NCI-H187 treated with DMSO at 0.1 percent for 48 hours (cell line): ENCODE measurements at regions not wholly inside any gene's neighbourhood (a gene's known extent, or its start where the extent isn't known, plus 50 kb on each side); places are given as distances from the start of the nearest gene placed in this dataset.

Source experiments
- DNase-seq: peaks from one replicate; lab custom pipeline; 2025; lab: John Stamatoyannopoulos, UW

DNA sequence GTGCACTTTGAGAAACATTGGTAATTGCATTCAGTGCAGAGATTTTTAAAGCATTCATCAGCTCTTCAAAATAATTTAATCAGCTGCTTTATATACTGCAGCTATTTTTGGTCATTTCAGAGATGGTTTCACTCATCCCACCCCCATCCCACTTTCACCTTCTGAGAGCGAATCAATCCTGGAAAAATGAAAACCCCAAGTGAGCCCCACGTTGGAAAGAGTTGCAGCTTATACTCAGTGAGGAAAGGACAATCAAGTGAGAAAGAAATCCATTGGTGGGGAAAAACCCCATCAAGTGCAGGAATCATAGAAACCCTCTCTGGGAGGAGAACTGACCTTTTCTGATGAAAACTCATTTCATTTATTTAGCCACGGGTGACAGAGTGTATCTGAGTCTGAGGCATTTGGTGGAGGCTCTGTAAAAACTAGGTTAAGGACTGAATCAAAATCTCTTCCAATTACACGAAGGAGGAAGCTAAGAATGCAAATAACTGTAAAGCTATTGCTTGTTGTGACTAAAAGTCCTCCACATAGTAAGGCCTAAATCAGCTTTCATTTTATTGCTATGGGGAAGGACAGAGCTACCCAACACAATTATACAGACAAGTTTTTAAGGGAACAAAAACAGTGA, 240.4 kb upstream of the PGRMC2 start:
- no peak for DNase-seq

DNA sequence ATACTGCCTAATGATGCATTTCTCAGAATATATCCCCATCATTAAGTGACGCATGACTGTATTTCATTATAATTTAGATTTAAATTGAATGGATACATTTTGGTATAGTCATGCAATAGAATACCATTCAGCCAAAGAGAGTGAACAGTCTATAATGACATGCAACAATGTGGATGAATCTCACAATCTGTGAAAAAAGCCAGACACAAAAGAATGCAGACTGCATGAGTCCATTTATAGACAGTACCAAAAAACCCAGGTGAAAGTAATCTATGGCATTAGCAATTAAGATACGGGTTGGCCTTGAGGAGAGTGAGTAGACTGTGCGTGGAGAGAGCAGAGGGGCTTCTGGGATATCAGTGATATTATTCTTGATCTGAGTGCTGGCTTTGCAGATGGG, 239.7 kb upstream of the PGRMC2 start:
- no peak for DNase-seq

DNA sequence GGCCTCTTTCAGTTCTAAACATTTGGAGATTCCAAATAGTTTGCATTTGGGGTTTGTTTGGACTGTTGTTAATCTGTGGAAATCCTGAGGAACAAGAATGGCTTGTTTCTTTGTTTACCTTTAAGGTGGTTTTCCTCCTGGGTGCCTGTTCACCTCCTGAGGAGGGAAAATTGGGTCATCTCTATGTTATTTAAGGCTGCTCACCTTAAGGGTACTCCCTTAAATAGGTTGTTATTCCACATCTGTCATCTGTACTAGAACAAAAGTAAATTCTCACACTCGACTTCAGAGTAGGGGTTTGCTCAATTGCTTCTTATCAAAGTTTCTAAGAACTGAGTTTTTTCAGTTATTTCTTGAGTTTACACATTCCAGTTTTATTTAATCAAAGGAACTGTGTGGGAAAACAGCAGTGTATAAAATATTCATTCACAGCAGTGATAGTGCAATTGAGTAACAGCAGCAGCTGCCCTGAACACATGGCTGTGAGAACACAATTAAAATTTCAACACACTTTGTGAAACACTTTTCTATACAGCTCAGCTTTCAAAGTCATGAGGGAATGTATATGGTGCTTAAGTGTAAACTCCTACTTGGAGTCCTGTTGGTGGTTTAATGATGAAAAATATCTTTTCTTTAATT, 238.5 kb upstream of the PGRMC2 start:
- no peak for DNase-seq

DNA sequence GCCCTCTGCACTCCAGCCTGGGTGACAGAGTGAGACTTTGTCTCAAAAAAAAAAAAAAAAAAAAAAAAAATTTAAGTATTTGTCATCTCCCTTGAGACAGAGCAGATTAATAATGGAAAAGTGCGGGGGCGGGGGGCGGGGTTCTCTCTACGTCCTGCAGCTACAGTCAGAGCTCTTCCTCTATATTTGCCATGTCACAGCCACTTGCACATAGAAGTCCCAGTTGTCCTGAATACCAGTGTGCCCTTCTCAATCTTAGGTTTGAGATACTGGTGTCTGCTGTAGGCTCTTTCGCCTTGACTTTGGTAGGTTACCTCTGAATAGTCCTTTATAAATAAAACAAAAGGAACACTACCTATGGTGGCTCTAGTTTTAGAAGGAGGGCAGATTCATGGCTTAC, 237.8 kb upstream of the PGRMC2 start:
- no peak for DNase-seq

DNA sequence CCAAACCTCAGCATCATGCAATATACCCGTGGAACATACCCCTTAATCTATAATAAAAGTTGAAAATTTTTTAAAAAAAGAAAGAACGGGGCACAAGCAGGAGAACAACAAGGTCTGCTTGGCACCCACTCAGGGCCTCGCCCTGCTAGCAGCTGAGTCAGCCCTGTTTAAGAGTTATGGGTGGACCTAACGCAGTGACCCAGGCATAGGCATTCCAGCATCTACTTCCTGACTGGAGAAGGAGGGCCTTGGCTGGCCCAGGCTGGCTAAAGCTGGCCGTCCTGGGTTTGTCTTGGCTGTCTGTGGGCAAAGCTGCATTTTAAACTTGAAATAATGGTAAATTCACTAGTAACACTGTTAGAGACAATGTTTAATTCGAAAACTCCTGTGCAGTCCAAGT, 236.7 kb upstream of the PGRMC2 start:
- DNase-seq = no peak

DNA sequence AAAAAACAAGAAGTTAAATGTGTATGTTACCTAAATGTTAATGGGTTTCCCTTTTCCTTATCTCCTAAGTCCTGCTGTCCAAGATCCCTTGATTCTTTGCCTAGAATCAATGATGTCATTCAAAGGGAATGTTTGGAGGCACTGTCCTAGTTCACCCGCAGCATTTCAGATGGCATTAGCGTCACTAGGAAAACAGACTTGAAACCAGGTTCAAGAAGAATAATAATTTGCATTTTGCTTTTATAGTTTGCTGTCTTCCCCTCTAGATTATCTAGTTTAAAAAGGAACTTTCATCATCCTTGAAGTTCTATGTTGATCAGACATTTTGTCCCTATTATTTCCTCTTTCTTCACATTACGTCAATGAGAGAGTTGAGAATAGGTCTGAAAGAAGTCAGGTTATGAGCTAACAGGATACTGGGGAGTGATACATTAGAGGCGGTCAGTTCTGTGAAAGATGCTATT, 234.1 kb upstream of the PGRMC2 start:
- no peak for DNase-seq

DNA sequence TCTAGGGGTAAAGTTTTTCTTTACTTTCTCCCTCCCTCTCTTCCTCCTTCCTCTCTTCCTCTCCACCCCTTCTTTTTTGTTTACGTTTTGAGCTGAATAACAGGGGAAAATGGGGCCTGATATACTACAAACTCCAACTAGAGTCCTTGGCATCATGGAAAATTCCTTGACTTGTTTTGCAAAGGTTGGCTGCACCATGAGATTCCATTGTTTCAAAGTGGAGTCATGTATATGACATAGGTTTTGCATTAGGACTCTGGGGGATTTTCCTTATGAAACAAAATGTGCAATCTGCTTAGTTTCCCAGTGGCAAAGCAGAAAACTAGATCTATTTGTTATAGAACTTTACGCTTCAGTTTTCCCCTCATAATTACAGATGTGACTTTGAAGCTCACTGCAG, 233.5 kb upstream of the PGRMC2 start:
- no peak for DNase-seq

DNA sequence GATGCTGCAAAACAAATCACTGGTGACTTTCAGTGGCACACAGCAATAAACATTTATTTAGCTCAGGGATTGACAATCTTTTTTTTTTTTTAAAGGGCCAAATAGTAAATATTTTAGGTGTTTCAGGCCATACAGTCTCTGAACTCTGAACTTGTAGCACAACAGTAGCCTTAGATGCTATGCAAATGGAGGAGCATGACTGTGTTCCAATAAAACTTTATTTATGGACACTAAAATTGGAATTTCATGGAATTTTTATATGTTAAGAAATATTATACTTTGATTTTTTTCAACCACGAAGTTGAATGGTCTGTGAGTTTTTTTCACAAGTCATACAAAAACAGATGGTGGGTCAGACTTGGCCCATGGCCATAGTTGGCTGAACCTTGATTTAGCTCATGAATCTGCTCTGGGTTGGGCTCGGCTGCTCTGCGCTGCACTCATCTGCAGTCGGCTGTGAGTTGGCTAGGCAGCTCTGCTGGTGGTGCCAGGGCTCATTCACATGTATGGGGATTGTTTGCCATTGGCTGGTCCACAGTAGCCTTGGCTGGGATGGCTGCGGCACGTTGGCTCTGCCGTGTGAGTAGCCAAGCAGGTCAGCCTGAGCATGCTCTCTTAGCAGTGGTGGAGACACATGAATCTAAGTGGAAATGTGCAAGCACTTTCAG, 231.7 kb upstream of the PGRMC2 start:
- DNase-seq = no peak

DNA sequence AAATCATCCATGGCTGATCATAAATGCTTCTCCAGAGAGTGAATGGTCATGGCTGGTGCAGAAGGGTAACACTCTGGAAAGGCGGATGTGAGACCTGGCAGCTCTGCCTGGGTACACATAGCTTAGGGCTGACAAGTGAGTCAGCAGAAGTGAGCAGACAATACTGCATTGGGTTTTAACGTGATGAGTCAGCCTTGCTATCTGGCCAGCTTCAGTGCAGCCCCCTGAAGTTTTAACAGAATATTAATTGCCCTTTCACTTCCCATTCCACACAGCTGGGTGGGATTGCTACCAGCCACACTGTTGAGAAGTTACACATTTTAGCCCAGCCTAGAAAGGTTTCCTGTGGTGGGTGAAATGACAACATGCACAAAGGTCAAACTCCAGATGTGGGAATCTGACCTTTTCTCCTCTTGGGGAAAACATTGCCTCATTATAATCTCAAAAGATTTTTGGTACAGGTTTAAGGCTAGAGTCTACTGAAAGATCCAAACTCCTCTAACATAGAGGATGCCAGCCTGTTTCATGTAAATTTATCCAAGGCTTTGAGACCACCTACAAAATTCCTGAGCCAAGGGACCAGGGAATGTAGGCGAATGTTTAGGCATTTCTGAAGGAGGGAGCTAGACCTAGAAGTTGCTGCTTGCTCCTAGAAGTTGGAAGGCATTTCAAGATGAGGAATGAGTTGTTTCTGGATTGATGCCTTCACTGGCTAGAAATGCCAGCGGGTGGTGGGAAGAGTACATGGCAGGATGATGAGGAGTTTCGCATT, 230.3 kb upstream of the PGRMC2 start:
- no peak for DNase-seq

DNA sequence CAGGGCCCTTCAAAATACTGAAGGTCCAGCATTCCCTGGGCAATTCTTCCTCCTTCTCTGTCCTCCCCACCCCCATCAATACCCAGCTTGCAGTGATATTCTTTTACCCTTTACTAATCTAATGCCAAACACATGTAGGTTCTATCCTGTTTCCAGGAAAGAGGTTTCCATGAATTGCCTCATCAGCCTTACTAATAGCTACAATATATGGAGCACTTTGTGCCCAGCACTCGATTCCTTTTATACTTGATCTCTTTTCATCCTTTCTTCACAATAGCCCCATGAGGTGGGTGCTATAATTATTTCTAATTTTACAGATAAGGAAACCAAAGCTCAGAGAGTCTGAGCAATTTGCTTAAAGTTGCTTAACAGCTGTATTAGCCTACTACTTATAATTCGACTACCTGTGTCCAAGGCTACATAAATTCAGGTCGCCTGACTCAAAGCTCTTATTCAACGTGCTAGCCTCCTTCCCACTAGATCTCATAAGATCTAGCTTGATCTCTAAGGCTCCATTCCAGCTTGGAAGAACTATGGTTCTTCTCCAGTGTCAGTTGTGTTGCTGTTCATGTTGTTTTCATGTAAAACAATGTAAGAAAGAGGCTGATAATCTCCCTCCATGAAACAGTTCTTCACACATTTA, 229.6 kb upstream of the PGRMC2 start:
- no peak for DNase-seq

DNA sequence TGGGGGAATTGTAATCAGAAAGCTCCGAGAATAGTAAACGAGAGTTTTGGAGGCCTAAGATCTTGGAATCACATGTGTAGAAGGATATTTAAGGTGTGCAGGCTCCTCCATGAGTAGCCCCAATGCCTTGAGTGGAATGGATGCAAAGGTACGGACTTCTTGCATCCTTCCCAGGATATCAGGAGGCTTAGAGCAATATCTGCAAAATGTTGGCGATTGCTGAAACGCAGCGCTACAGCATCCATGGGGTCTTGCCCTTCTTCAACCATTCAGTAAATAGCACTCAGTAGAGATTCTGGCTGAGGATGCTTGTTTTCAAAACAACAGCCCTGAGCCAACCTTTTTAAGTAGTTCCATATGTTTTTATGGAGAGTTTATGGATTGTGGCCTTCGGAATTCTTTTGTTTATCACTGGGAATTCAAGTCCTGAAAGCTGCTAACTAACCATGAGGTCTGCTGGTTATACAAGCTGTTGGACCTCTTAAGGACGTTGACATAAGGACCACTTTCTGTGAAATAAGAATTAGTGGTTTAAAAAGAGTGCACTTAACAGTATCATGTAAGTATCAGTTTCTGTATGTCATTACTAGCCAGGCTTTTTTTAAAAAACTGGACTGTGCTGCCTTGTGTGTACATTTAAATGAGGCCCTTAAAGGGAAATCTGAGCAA, 228.8 kb upstream of the PGRMC2 start:
- peak; percentile 47 for DNase-seq

DNA sequence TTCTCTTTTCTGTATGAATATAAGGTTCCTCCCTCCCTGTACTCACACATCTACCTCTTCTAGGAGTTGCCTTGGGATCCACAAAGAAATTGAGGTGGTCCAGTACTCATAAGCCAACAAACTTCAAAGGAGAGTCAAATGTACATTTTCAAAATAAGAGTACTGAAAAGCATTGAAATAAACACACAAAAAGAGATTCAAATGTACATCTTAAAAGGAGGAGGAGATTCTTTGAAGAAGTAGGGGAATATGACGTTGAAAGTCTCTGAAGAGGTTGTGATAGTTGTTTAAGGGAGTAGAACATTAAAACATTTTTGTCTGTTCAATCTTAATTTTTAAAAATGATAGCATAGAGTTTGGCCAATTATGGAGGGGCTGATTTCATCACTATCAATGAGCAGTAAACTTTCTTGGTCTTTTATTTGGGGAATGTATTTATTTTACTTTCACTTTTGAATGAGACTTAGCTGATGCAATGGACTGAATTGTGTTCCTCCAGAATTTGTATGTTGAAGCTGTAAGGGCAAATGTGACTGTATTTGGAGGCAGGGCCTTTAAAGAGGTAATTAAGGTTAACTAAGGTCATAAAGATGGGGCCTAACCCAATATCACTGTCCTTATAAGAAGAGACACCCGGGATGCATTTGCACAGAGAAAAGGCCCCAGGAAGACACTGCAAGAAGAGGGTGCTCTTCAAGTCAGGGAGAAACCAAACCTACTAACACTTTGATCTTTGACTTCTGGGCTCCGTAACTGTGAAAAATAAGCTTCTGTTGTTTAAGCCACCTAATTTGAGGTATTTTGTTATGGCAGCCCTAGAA, 226.3 kb upstream of the PGRMC2 start:
- DNase-seq = no peak

DNA sequence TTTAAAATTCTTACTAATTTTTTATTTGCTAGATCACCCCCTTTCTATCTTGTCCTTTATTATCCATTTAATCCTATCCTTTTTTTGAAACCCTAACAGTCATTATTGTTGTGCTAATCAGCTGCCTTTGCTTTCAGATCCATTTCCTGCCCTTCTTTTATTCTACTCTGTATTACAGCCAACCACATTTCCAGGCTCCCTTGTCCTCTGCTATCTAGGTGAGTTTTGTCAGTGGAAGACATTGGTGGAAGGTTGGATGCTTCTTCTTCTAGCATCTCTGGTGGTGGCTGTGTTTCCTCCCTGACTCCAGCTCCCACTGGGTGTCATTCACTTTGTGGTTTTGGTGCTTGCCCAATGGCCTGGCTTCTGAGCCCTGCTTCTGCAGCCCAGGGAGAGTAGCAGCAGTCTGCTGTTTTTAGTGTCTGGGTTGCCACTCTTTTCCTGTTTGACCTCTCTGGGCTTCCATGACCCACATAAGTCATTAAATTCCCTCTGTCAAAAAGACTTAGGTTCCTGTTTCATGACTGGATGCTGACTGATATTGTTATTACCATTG, 225.2 kb upstream of the PGRMC2 start:
- no peak for DNase-seq

DNA sequence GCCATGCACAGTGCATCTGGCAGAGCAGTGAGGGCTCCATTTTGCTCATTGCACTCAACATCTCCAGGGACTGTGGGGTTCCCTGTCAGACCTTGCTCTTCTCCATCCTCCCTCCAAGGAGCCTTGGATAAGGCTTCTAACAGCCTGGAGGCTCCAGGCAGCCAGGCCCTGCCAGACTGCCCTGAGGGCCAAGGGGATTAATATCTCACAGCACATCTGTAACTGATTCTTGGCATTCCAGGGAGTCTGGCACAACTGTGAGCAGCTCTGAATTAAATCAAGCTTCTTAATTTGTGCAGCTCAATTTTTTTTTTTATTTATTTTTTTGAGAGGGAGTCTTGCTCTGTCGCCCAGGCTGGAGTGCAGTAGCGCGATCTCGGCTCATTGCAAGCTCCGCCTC, 224.5 kb upstream of the PGRMC2 start:
- no peak for DNase-seq

DNA sequence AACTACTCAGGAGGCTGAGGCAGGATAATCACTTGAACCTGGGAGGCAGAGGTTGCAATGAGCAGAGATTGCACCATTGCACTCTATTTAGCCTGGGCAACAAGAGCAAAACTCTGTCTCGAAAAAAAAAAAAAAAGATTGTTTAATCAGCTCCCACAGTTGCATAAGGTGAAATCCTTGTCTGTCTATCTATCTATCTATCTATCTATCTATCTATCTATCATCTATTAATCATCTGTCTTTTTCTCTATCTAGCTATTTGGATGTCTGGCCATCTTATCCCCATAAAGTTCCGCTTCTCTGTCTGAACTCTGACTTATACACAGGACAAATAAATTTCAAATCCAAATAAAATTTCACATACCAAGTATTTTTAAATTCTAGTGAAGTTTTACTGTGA, 223.2 kb upstream of the PGRMC2 start:
- no peak for DNase-seq

DNA sequence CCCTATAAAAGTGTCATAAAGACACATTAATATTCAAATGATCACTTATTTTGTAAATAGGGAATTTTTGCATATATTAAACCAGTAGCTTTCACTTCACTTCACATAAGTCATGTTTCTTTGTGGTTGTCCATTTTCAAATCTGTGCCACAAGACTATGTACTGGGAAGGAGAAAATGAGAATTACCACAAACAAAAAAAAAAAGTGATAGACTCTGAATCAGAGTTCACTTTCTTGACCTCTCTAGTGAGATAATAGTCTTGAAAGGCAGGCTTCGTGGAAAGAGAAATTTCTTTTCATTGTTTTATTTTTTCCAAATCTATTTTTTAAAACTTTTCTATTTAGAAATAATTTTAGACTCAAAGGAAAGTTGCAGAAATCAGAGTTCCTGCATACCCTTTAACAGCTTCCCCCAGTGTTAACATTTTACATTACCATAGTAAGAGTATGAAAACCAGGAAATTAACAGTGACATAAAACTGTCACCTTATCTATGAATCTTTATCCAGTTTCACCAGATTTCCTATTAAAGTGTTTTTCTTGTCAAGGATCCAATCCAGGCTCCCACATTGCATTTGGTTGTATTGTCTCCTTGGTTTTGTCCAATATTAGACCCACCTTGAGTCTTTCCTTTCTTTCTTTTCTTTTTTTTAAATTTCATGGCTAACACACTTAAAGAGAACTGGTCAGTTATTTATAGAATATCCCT, 215.4 kb upstream of the PGRMC2 start:
- no peak for DNase-seq

DNA sequence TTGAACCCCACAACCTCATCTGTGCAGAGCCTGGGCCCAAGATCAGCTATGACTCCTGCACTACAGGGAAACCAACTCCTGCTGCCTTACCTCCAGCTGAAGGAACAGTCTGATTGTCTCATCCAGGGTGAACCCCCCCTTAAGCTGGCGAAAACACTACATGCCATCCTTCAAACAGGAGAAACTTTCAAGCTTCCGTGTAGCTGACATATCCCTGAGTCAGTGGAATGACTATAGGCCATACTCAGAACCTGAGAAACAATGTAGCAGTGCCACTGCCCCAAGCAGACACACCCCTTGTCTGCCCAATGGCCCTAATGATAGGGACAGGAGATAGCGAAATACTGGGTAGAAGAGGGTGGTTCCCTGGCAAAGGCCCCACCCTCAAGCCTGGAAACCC, 213.6 kb upstream of the PGRMC2 start:
- DNase-seq = no peak

DNA sequence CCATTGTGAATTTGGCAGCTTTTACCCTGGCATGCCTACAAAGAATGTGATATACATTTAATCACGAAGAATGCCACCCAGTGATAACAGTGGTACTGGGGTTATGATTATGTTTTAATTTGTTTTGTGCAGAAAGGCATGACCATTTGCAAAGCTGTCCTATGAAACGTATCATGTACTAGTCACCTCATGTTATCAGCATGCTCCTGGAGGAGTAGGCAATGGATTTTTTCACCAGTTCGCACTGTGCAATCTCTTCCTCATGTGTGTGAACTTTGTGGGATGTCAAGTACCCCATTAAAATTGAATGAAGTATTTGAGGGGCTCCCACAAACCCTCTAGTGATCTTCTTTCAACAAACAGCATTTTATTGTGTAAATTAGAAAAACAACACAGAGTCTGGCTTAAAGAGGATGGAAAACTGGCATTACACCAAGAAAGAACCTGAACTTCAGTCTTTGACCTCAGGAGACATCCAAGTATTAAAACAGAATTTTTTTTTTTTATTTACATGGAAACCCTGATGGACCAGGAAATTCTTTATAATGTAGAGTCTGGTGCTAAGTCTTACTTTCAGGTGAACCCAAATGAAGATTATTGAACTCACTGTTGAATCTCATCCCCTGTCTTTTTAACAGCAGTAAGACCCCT, 200.6 kb upstream of the PGRMC2 start:
- DNase-seq = no peak

DNA sequence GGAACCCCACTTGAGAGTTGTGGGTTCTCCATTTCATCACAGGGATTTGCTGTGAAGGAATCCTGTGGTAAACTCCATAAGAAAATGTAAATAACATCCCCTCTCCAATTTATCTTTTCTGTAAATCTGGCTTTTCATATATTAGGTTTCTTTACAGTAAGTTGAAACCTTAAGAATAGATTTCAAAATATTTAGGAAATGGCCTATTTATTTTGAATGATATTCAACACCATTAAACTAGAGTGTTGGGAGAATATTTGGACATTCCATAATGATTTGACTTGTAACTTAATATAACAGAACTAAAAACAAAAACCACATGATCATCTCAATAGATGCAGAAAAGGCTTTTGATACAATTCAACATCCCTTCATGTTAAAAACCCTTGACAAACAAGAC, 197.3 kb upstream of the PGRMC2 start:
- DNase-seq = no peak
